ENCODE measurements at regions not wholly inside any gene's neighbourhood (a gene's known extent, or its start where the extent isn't known, plus 50 kb on each side); places are given as distances from the start of the nearest gene placed in this dataset.

DNA sequence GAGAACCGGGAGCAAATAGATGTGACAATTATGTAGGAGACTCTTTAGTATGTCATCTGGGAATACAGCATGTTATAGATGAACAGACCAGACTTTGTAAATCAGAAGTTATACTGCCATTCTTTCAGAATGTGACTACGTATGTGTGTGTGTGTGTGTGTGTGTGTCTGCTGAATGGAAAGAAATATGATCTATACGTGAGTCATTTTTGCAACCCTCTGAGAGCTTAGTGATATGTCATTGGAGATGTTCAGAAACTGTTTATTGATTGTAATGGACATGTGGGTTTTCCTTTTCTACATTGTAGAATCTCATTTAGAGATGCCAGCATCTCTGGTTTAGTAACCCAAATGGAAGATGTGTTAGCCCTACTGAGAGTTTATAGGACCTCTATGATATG is 731.5 kb downstream of the TLE1 start:
- H3K9me1 ChIP-seq (ENCODE audit: control insufficient read depth, extremely low read depth, insufficient read depth, low read length), result no peaks in the 10 kb centered on the region
- H3K4me1 ChIP-seq (ENCODE audit: control insufficient read depth, extremely low read depth, insufficient read depth, low read length), result no peaks in the 10 kb centered on the region
- H2AFZ ChIP-seq (ENCODE audit: control insufficient read depth, low read length), result no peak overlapping the region
- no peak overlapping the region for H3K4me3 ChIP-seq (ENCODE audit: control insufficient read depth in 2 of 3, extremely low read depth in 1 of 3, insufficient read depth in 2 of 3, low read depth in 1 of 3, low read length in 3 of 3)
- FAIRE-seq, result no peak
- dilution Hi-C loops (cut with MboI; ENCODE audit: extremely low pct_ligation_motif_present, low sequenced_read_pairs), result no loop called here
- H3K27me3 ChIP-seq (ENCODE audit: control insufficient read depth, extremely low read depth, insufficient read depth, low read length), result no peaks in the 10 kb centered on the region
- no peak overlapping the region for H3K9ac ChIP-seq (ENCODE audit: control insufficient read depth, extremely low read depth, insufficient read depth, low read length)
- DNase-seq (ENCODE audit: low read depth, low spot score), result no peak
- no peaks in the 10 kb centered on the region for H3K36me3 ChIP-seq (ENCODE audit: control insufficient read depth in 2 of 2, extremely low read depth in 1 of 2, insufficient read depth in 2 of 2, low read length in 2 of 2)
- TF ChIP-seq, protein P1, sequence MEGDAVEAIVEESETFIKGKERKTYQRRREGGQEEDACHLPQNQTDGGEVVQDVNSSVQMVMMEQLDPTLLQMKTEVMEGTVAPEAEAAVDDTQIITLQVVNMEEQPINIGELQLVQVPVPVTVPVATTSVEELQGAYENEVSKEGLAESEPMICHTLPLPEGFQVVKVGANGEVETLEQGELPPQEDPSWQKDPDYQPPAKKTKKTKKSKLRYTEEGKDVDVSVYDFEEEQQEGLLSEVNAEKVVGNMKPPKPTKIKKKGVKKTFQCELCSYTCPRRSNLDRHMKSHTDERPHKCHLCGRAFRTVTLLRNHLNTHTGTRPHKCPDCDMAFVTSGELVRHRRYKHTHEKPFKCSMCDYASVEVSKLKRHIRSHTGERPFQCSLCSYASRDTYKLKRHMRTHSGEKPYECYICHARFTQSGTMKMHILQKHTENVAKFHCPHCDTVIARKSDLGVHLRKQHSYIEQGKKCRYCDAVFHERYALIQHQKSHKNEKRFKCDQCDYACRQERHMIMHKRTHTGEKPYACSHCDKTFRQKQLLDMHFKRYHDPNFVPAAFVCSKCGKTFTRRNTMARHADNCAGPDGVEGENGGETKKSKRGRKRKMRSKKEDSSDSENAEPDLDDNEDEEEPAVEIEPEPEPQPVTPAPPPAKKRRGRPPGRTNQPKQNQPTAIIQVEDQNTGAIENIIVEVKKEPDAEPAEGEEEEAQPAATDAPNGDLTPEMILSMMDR (optimal IDR thresholded peaks at IDR 0.05 in 1 of 3, IDR thresholded peaks at IDR 0.05 in 1 of 3, conservative IDR thresholded peaks at IDR 0.05 in 1 of 3; ENCODE audit: extremely low read depth in 1 of 3, insufficient read depth in 2 of 3, low read length in 3 of 3), result no peak
- no peaks in the 10 kb centered on the region for H3K9me3 ChIP-seq (ENCODE audit: control insufficient read depth, low read depth, low read length)
- no peak overlapping the region for H3K4me2 ChIP-seq (ENCODE audit: control insufficient read depth, extremely low read depth, insufficient read depth, low read depth, low read length)
- no peak overlapping the region for H3K27ac ChIP-seq (ENCODE audit: control insufficient read depth, insufficient read depth, low read length)
- no peaks in the 10 kb centered on the region for H3K79me2 ChIP-seq (ENCODE audit: control insufficient read depth, insufficient read depth, low read length)
- H4K20me1 ChIP-seq (ENCODE audit: control insufficient read depth, extremely low read depth, insufficient read depth, low read length), result no peaks in the 10 kb centered on the region

DNA sequence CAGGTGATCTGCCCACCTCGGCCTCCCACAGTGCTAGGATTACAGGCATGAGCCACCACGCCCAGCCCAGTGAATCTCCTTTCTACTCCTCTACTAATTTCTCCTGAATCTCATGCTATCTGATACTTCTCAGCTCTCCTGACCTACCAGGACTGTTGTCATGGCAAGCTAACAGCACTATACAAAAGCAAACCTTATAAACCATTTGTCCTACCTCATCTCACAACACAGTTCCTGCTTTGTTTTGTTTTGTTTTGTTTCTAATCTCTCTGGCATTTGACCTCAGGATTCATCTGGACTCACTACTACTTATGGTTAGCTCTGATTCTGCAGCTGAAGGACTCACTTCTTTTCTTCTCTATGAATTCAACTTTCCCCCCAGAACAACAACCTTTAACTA is 734.8 kb downstream of the TLE1 start:
- H3K9me3 ChIP-seq (ENCODE audit: control insufficient read depth, low read depth, low read length), result no peaks in the 10 kb centered on the region
- DNase-seq (ENCODE audit: low read depth, low spot score), result no peak
- dilution Hi-C loops (cut with MboI; ENCODE audit: extremely low pct_ligation_motif_present, low sequenced_read_pairs), result no loop called here
- TF ChIP-seq, protein P1 (optimal IDR thresholded peaks at IDR 0.05 in 1 of 3, IDR thresholded peaks at IDR 0.05 in 1 of 3, conservative IDR thresholded peaks at IDR 0.05 in 1 of 3; ENCODE audit: extremely low read depth in 1 of 3, insufficient read depth in 2 of 3, low read length in 3 of 3), result no peak
- TF ChIP-seq EZH2 (IDR thresholded peaks at IDR 0.05; ENCODE audit: low read length), result no peak
- no peak overlapping the region for H3K4me2 ChIP-seq (ENCODE audit: control insufficient read depth, extremely low read depth, insufficient read depth, low read depth, low read length)
- no peak overlapping the region for H2AFZ ChIP-seq (ENCODE audit: control insufficient read depth, low read length)
- H3K4me1 ChIP-seq (ENCODE audit: control insufficient read depth, extremely low read depth, insufficient read depth, low read length), result no peaks in the 10 kb centered on the region
- H3K27ac ChIP-seq (ENCODE audit: control insufficient read depth, insufficient read depth, low read length), result no peak overlapping the region
- H3K36me3 ChIP-seq (ENCODE audit: control insufficient read depth in 2 of 2, extremely low read depth in 1 of 2, insufficient read depth in 2 of 2, low read length in 2 of 2), result no peaks in the 10 kb centered on the region
- H3K9ac ChIP-seq (ENCODE audit: control insufficient read depth, extremely low read depth, insufficient read depth, low read length), result no peak overlapping the region
- H3K9me1 ChIP-seq (ENCODE audit: control insufficient read depth, extremely low read depth, insufficient read depth, low read length), result no peaks in the 10 kb centered on the region
- no peak overlapping the region for H3K4me3 ChIP-seq (ENCODE audit: control insufficient read depth in 2 of 3, extremely low read depth in 1 of 3, insufficient read depth in 2 of 3, low read depth in 1 of 3, low read length in 3 of 3)
- no peak for FAIRE-seq
- H3K79me2 ChIP-seq (ENCODE audit: control insufficient read depth, insufficient read depth, low read length), result no peaks in the 10 kb centered on the region
- no peaks in the 10 kb centered on the region for H3K27me3 ChIP-seq (ENCODE audit: control insufficient read depth, extremely low read depth, insufficient read depth, low read length)
- H4K20me1 ChIP-seq (ENCODE audit: control insufficient read depth, extremely low read depth, insufficient read depth, low read length), result no peaks in the 10 kb centered on the region
